ENCODE measurements at regions not wholly inside any gene's neighbourhood (a gene's known extent, or its start where the extent isn't known, plus 50 kb on each side); places are given as distances from the start of the nearest gene placed in this dataset.

GRCh38 chr2:7193457-7193856 lies 276.2 kb downstream of the RNF144A start:
- no peak for TF ChIP-seq CTCF (IDR thresholded peaks at IDR 0.05; ENCODE audit: low read depth, low read length)
- H3K4me3 ChIP-seq (ENCODE audit: low read depth, low read length) = no peak overlapping the region

GRCh38 chr2:7194950-7195349 lies 277.7 kb downstream of the RNF144A start:
- H3K4me3 ChIP-seq (ENCODE audit: low read depth, low read length) = no peak overlapping the region
- no peak for TF ChIP-seq CTCF (IDR thresholded peaks at IDR 0.05; ENCODE audit: low read depth, low read length)

- no peak for TF ChIP-seq CTCF (IDR thresholded peaks at IDR 0.05; ENCODE audit: low read depth, low read length)
- H3K4me3 ChIP-seq (ENCODE audit: low read depth, low read length) = no peak overlapping the region
Observed at GRCh38 chr2:7196883-7197282, 279.7 kb downstream of the RNF144A start.

GRCh38 chr2:7201851-7202250 lies 284.6 kb downstream of the RNF144A start:
- TF ChIP-seq CTCF (IDR thresholded peaks at IDR 0.05; ENCODE audit: low read depth, low read length) = no peak
- no peak overlapping the region for H3K4me3 ChIP-seq (ENCODE audit: low read depth, low read length)

- H3K4me3 ChIP-seq (ENCODE audit: low read depth, low read length) = no peak overlapping the region
- TF ChIP-seq CTCF (IDR thresholded peaks at IDR 0.05; ENCODE audit: low read depth, low read length) = peak; percentile 33; the same call in 1 of the 2 replicates
Observed at GRCh38 chr2:7203056-7203467, 285.9 kb downstream of the RNF144A start.

- no peak for TF ChIP-seq CTCF (IDR thresholded peaks at IDR 0.05; ENCODE audit: low read depth, low read length)
Observed at GRCh38 chr2:7205151-7205830, 288.1 kb downstream of the RNF144A start.

GRCh38 chr2:7206111-7206810 lies 289.0 kb downstream of the RNF144A start:
- H3K4me3 ChIP-seq (ENCODE audit: low read depth, low read length) = no peak overlapping the region
- no peak for TF ChIP-seq CTCF (IDR thresholded peaks at IDR 0.05; ENCODE audit: low read depth, low read length)

More at GRCh38 chr2:7205151-7205830, 288.1 kb downstream of the RNF144A start:
- no peak overlapping the region for H3K4me3 ChIP-seq (ENCODE audit: low read depth, low read length)
